ENCODE measurements at regions not wholly inside any gene's neighbourhood (a gene's known extent, or its start where the extent isn't known, plus 50 kb on each side); places are given as distances from the start of the nearest gene placed in this dataset.

DNA sequence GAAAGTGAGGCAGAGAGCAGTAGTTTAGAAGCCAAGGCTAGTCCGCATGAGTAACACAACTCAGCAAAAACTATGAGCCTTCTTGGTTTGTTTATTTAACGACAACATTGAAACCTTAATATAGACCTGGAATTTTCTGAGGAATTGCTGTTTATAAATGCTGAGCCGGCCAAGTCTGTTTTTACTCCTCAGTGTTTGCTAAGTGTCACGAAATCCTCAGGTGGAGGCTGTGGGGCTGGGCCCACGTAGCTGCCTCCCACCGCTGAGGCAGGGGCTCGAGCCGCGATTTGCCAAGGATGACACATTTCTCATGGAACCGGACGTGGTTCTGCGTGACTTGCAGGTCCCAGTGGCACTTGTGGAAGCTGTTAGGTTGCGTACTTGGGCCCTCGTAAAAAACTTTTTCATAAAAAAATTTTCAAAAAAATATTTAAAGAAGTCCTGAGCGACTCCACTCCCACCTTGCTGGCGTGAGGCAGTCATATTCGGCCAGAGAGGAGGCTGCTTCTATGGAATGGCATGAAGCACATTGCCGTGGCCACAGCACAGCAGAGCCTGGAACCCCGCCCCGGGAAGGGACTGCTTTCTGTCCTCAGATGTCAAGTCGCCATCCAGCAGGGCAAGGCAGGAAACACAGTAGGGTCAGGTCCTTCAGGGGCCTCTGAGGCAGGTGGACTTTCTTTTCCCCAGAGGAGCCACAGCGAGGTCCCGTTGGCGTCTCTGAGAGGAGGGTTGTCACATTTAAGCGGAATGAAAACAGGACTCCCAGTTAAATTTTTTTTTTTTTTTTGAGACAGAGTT is 64.8 kb upstream of the PCSK6 start:
- peaks cover 10 to 15% (median 12%) of the 10 kb centered on the region in 3 donors for H3K27me3 Mint-ChIP-seq (ENCODE audit: low read depth in 3 of 3)

DNA sequence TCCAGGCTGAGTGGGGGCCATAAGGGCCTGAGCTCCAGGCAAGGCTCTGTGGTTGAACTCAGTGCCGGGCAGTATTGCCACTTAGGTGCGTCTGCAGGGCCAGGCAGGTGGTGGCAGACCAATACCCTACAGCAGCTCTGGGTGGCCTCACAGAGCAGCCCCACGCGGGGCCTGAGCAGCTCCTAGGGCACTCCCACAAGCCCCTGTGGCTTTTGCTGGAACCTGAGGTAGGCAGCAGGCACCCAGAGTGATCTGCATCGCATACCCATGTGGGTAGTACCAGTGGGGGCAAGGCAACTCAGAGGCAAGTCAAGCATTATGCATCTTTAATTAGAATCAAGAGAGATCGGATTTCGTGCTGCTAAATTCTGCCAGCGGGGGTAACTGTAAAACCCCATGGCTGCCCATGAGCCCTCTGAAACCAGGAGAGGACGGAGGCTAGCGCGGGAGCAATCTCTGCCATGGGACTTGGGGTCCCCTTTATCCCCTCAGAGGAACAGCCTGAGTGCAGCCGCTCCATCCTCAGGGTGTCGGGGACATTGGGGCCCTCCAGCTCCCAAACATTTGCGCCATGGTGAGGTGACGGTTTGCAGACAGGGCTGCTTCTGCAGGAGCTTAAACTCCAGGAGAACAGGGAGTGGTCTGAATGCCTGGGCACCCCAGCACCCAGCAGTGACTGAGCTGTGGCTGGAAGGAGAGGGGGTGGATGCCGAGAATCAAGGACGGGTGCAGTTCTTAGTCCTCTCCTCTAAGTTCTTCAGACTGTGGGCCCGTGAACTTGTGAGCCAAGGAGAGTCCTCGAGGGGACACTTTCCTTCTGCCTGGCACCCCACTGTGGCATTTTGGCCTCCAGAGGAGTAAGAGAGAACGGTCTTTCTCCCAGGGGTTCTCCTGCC is 62.4 kb upstream of the PCSK6 start:
- H3K27me3 ChIP-seq (ENCODE audit: control insufficient read depth in 2 of 2, insufficient read depth in 2 of 2, low read length in 2 of 2), result peaks cover 0 to 1% of the 10 kb centered on the region in 2 donors
- Mint-ChIP-seq H3K9me3 (peaks cover 0 to 6% (median 3%) of the 10 kb centered on the region in 7 donors), H3K4me3 (no peak overlapping the region), H3K36me3 (no peaks in the 10 kb centered on the region), H3K4me1 (no peaks in the 10 kb centered on the region), H3K27me3 (ENCODE audit: low read depth in 3 of 3) (peaks cover 4 to 26% (median 22%) of the 10 kb centered on the region in 3 donors), H3K27ac (peak overlapping the region in 1 of 7 donors; percentile 14)
- H3K9ac ChIP-seq (ENCODE audit: insufficient read depth, low read length, poor library complexity, severe bottlenecking), result no peak overlapping the region
- no peaks in the 10 kb centered on the region for H3K79me2 ChIP-seq (ENCODE audit: insufficient read depth, low read length)
- no peaks in the 10 kb centered on the region for H4K20me1 ChIP-seq (ENCODE audit: insufficient read depth, low read length)
- TF ChIP-seq, protein P1, sequence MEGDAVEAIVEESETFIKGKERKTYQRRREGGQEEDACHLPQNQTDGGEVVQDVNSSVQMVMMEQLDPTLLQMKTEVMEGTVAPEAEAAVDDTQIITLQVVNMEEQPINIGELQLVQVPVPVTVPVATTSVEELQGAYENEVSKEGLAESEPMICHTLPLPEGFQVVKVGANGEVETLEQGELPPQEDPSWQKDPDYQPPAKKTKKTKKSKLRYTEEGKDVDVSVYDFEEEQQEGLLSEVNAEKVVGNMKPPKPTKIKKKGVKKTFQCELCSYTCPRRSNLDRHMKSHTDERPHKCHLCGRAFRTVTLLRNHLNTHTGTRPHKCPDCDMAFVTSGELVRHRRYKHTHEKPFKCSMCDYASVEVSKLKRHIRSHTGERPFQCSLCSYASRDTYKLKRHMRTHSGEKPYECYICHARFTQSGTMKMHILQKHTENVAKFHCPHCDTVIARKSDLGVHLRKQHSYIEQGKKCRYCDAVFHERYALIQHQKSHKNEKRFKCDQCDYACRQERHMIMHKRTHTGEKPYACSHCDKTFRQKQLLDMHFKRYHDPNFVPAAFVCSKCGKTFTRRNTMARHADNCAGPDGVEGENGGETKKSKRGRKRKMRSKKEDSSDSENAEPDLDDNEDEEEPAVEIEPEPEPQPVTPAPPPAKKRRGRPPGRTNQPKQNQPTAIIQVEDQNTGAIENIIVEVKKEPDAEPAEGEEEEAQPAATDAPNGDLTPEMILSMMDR (IDR thresholded peaks at IDR 0.05), result no peak
- no peak overlapping the region for H3K4me3 ChIP-seq (replicated peaks in 1 of 3; ENCODE audit: low read depth in 2 of 3, low read length in 3 of 3)
- no peaks in the 10 kb centered on the region for H3K36me3 ChIP-seq (replicated peaks in 1 of 2; ENCODE audit: control insufficient read depth in 1 of 2, insufficient read depth in 2 of 2, low read length in 2 of 2)
- no peaks in the 10 kb centered on the region for H3K9me3 ChIP-seq (replicated peaks in 1 of 2; ENCODE audit: control insufficient read depth in 1 of 2, insufficient read depth in 1 of 2, low read length in 2 of 2)
- intact Hi-C loops (cut with micrococcal nuclease), result no loop called here
- DNase-seq, result no peak
- WGBS (ENCODE audit: insufficient coverage), result 93% methylated on average over 18 of the region's 20 CpGs
- no peak overlapping the region for H3K4me2 ChIP-seq (replicated peaks; ENCODE audit: extremely low read depth, low read length, poor library complexity, severe bottlenecking)
- H3K4me1 ChIP-seq (ENCODE audit: control insufficient read depth in 1 of 2, insufficient read depth in 2 of 2, low read length in 2 of 2), result no peaks in the 10 kb centered on the region
- H2AFZ ChIP-seq (ENCODE audit: insufficient read depth, low read depth, low read length, poor library complexity, severe bottlenecking), result no peak overlapping the region
- no peak overlapping the region for H3K27ac ChIP-seq (ENCODE audit: low read depth in 1 of 2, low read length in 2 of 2)

More for the DNA sequence above, 64.8 kb upstream of the PCSK6 start:
- Histone ChIP-seq H3K27me3 (ENCODE audit: control insufficient read depth in 2 of 2, insufficient read depth in 2 of 2, low read length in 2 of 2) (no peaks in the 10 kb centered on the region), H3K36me3 (replicated peaks in 1 of 2; ENCODE audit: control insufficient read depth in 1 of 2, insufficient read depth in 2 of 2, low read length in 2 of 2) (no peaks in the 10 kb centered on the region), H4K20me1 (ENCODE audit: insufficient read depth, low read length) (no peaks in the 10 kb centered on the region), H3K27ac (ENCODE audit: low read depth in 1 of 2, low read length in 2 of 2) (no peak overlapping the region), H3K9ac (ENCODE audit: insufficient read depth, low read length, poor library complexity, severe bottlenecking) (no peak overlapping the region), H3K4me2 (replicated peaks; ENCODE audit: extremely low read depth, low read length, poor library complexity, severe bottlenecking) (no peak overlapping the region), H3K9me3 (replicated peaks in 1 of 2; ENCODE audit: control insufficient read depth in 1 of 2, insufficient read depth in 1 of 2, low read length in 2 of 2) (no peaks in the 10 kb centered on the region), H2AFZ (ENCODE audit: insufficient read depth, low read depth, low read length, poor library complexity, severe bottlenecking) (no peak overlapping the region), H3K4me3 (replicated peaks in 1 of 3; ENCODE audit: low read depth in 2 of 3, low read length in 3 of 3) (no peak overlapping the region), H3K79me2 (ENCODE audit: insufficient read depth, low read length) (no peaks in the 10 kb centered on the region), H3K4me1 (ENCODE audit: control insufficient read depth in 1 of 2, insufficient read depth in 2 of 2, low read length in 2 of 2) (no peaks in the 10 kb centered on the region)
- H3K27ac Mint-ChIP-seq, result no peak overlapping the region
- H3K9me3 Mint-ChIP-seq, result peaks cover 0 to 2% (median 0%) of the 10 kb centered on the region in 7 donors
- DNase-seq, result no peak
- H3K36me3 Mint-ChIP-seq, result no peaks in the 10 kb centered on the region
- TF ChIP-seq, protein P1 (IDR thresholded peaks at IDR 0.05), result no peak
- no peak overlapping the region for H3K4me3 Mint-ChIP-seq
- no peaks in the 10 kb centered on the region for H3K4me1 Mint-ChIP-seq
- intact Hi-C loops (cut with micrococcal nuclease), result no loop called here
- WGBS (ENCODE audit: insufficient coverage), result 91% methylated on average over 23 of the region's 25 CpGs
